ENCODE measurements at regions not wholly inside any gene's neighbourhood (a gene's known extent, or its start where the extent isn't known, plus 50 kb on each side); places are given as distances from the start of the nearest gene placed in this dataset.

GRCh38 chr4:134666640-134667039 is 465.1 kb upstream of the PABPC4L start:
- TF ChIP-seq, protein P1, sequence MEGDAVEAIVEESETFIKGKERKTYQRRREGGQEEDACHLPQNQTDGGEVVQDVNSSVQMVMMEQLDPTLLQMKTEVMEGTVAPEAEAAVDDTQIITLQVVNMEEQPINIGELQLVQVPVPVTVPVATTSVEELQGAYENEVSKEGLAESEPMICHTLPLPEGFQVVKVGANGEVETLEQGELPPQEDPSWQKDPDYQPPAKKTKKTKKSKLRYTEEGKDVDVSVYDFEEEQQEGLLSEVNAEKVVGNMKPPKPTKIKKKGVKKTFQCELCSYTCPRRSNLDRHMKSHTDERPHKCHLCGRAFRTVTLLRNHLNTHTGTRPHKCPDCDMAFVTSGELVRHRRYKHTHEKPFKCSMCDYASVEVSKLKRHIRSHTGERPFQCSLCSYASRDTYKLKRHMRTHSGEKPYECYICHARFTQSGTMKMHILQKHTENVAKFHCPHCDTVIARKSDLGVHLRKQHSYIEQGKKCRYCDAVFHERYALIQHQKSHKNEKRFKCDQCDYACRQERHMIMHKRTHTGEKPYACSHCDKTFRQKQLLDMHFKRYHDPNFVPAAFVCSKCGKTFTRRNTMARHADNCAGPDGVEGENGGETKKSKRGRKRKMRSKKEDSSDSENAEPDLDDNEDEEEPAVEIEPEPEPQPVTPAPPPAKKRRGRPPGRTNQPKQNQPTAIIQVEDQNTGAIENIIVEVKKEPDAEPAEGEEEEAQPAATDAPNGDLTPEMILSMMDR (IDR thresholded peaks at IDR 0.05): no peak
- TF ChIP-seq POLR2AphosphoS5 (IDR thresholded peaks at IDR 0.05): no peak
- TF ChIP-seq EP300 (IDR thresholded peaks at IDR 0.05): no peak
